ENCODE measurements at regions not wholly inside any gene's neighbourhood (a gene's known extent, or its start where the extent isn't known, plus 50 kb on each side); places are given as distances from the start of the nearest gene placed in this dataset.

GRCh38 chr21:43266534-43266933 is 97.7 kb downstream of the CRYAA start:
- no peak for DNase-seq (ENCODE audit: low read depth, low spot score)
- no peak overlapping the region for H3K27ac ChIP-seq

- peak; percentile 20 for DNase-seq (ENCODE audit: low read depth, low spot score)
- no peak overlapping the region for H3K27ac ChIP-seq
Measured at GRCh38 chr21:43262427-43262826, 93.6 kb downstream of the CRYAA start.

All from epithelial cell of prostate (primary cell).